Neural cell (in vitro differentiated cells): ENCODE measurements at regions not wholly inside any gene's neighbourhood (a gene's known extent, or its start where the extent isn't known, plus 50 kb on each side); places are given as distances from the start of the nearest gene placed in this dataset.

ENCODE experiments used
- CTCF ChIP-seq: fragments of 450-650 bp; IDR thresholded peaks from 2 replicates; pipeline ENCODE4 v1.5.1; 2014; ENCODE audit warnings: antibody characterized with exemption, mild to moderate bottlenecking, moderate library complexity; ENCODE audit not compliant: poor library complexity, severe bottlenecking
- EP300 ChIP-seq: fragments of 450-650 bp; conservative IDR thresholded peaks from 2 replicates; pipeline ENCODE4 v1.6.1; 2014; ENCODE audit warnings: antibody characterized with exemption, mild to moderate bottlenecking, moderate library complexity; ENCODE audit not compliant: poor library complexity, severe bottlenecking
- EZH2 ChIP-seq: fragments of 200-600, 300-800 bp; shearing (Covaris generic), sonication (generic); IDR thresholded peaks from 2 replicates; pipeline ENCODE4 v1.6.1; 2014; ENCODE audit warnings: antibody characterized with exemption, low read length, borderline replicate concordance, mild to moderate bottlenecking; ENCODE audit not compliant: insufficient read depth, poor library complexity, severe bottlenecking
- MXI1 ChIP-seq: fragments of 450-650 bp; conservative IDR thresholded peaks from 2 replicates; pipeline ENCODE4 v1.6.1; 2014; ENCODE audit warnings: antibody characterized with exemption, mild to moderate bottlenecking; ENCODE audit not compliant: poor library complexity, severe bottlenecking
- SMC3 ChIP-seq: fragments of 450-650 bp; conservative IDR thresholded peaks from 2 replicates; pipeline ENCODE4 v1.6.1; 2014; ENCODE audit warnings: antibody characterized with exemption, mild to moderate bottlenecking, moderate library complexity; ENCODE audit not compliant: poor library complexity

GRCh38 chr2:117674172-117674571 lies 140.3 kb upstream of the DDX18 start:
- TF ChIP-seq CTCF (no peak), EZH2 (no peak), MXI1 (no peak), SMC3 (no peak), EP300 (no peak)
